Activated CD8-positive, alpha-beta T cell treated with anti-CD3 and anti-CD28 coated beads for 36 hours (primary cell): ENCODE measurements at regions not wholly inside any gene's neighbourhood (a gene's known extent, or its start where the extent isn't known, plus 50 kb on each side); places are given as distances from the start of the nearest gene placed in this dataset.

Experiments
- ATAC-seq: fragments of 200-7000 bp; cut with Tn5 transposase; one replicate; pipeline ENCODE4 v1.10.0; 2021; ENCODE audit warnings: mild to moderate bottlenecking, moderate library complexity
- CTCF ChIA-PET: fragments of 350-600 bp; sonication (Branson Sonifier 250); formaldehyde crosslinking; loops from one replicate; lab custom pipeline; 2021; ENCODE audit warnings: antibody characterized with exemption; lab: Charles Lee
- POLR2A ChIA-PET: fragments of 350-600 bp; sonication (Branson Sonifier 250); formaldehyde crosslinking; loops from one replicate; lab custom pipeline; 2021; ENCODE audit warnings: antibody characterized with exemption; lab: Charles Lee
- DNase-seq: peaks from one replicate; pipeline ENCODE4 v3.0.0-alpha.2; 2020
- H3K27ac Mint-ChIP-seq: one replicate; pipeline ENCODE4 v1.8.0; 2021; ENCODE audit warnings: mild to moderate bottlenecking, mixed read lengths
- H3K27me3 Mint-ChIP-seq: one replicate; pipeline ENCODE4 v1.8.0; 2021; ENCODE audit warnings: mixed read lengths
- H3K36me3 Mint-ChIP-seq: one replicate; pipeline ENCODE4 v1.8.0; 2021; ENCODE audit warnings: low read depth, mixed read lengths
- H3K4me1 Mint-ChIP-seq: one replicate; pipeline ENCODE4 v1.8.0; 2021; ENCODE audit warnings: low read depth, mixed read lengths
- H3K4me3 Mint-ChIP-seq: one replicate; pipeline ENCODE4 v1.8.0; 2021; ENCODE audit warnings: mild to moderate bottlenecking, moderate library complexity, mixed read lengths
- H3K9me3 Mint-ChIP-seq: one replicate; pipeline ENCODE4 v1.8.0; 2021; ENCODE audit warnings: mixed read lengths
- intact Hi-C: fragments of 100-400 bp; cut with micrococcal nuclease; formaldehyde crosslinking; loops from one replicate; pipeline ENCODE4 v1.10.0; 2022
- TF ChIP-seq, protein P1 (sequence below): fragments of 200-600 bp; IDR thresholded peaks from one replicate; pipeline ENCODE4 v1.8.0; 2022; ENCODE audit warnings: antibody characterized with exemption, mild to moderate bottlenecking

DNA sequence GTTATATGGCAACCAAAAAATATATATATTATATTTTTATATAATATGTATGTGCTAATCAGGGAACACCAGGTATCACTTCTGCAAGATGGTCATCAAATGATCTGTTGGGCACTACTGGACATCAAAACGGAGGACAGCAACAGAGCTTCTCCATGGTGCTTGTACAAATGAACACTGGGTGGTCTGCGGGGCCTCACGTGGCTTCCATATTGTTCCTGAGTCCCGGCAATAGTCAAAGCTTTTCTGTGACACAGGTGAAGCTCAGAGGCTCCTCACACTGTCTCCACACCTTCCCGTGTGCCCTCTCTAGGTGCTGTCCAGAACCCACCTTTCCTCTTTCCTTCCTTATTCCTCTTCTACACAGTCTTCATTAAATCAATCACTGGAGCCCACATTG, 149.9 kb upstream of the PIRT start:
- CTCF ChIA-PET: no interaction called here
- TF ChIP-seq, protein P1, sequence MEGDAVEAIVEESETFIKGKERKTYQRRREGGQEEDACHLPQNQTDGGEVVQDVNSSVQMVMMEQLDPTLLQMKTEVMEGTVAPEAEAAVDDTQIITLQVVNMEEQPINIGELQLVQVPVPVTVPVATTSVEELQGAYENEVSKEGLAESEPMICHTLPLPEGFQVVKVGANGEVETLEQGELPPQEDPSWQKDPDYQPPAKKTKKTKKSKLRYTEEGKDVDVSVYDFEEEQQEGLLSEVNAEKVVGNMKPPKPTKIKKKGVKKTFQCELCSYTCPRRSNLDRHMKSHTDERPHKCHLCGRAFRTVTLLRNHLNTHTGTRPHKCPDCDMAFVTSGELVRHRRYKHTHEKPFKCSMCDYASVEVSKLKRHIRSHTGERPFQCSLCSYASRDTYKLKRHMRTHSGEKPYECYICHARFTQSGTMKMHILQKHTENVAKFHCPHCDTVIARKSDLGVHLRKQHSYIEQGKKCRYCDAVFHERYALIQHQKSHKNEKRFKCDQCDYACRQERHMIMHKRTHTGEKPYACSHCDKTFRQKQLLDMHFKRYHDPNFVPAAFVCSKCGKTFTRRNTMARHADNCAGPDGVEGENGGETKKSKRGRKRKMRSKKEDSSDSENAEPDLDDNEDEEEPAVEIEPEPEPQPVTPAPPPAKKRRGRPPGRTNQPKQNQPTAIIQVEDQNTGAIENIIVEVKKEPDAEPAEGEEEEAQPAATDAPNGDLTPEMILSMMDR: no peak
- no peak overlapping the region for H3K4me3 Mint-ChIP-seq
- peaks cover 1% of the 10 kb centered on the region for H3K27me3 Mint-ChIP-seq
- ATAC-seq (no peak), DNase-seq (no peak)
- H3K27ac Mint-ChIP-seq: no peak overlapping the region
- H3K36me3 Mint-ChIP-seq: no peaks in the 10 kb centered on the region
- H3K9me3 Mint-ChIP-seq: peaks cover 2% of the 10 kb centered on the region
- intact Hi-C loops: no loop called here
- H3K4me1 Mint-ChIP-seq: no peaks in the 10 kb centered on the region
- POLR2A ChIA-PET: no interaction called here

GRCh38 chr17:10984220-10984619, 146.3 kb upstream of the PIRT start:
- TF ChIP-seq, protein P1: no peak
- intact Hi-C loops: no loop called here
- Mint-ChIP-seq H3K9me3 (peaks cover 2% of the 10 kb centered on the region), H3K27ac (no peak overlapping the region), H3K4me3 (no peak overlapping the region), H3K27me3 (no peaks in the 10 kb centered on the region), H3K4me1 (no peaks in the 10 kb centered on the region), H3K36me3 (no peaks in the 10 kb centered on the region)
- DNase-seq (no peak), ATAC-seq (no peak)
- CTCF ChIA-PET: no interaction called here
- POLR2A ChIA-PET: no interaction called here

GRCh38 chr17:10976401-10976800, 138.5 kb upstream of the PIRT start:
- H3K4me1 Mint-ChIP-seq: no peaks in the 10 kb centered on the region
- POLR2A ChIA-PET: no interaction called here
- no peaks in the 10 kb centered on the region for H3K36me3 Mint-ChIP-seq
- ATAC-seq: no peak
- no peak overlapping the region for H3K27ac Mint-ChIP-seq
- CTCF ChIA-PET: no interaction called here
- intact Hi-C loops: no loop called here
- no peaks in the 10 kb centered on the region for H3K9me3 Mint-ChIP-seq
- peaks cover 2% of the 10 kb centered on the region for H3K27me3 Mint-ChIP-seq
- no peak for DNase-seq
- H3K4me3 Mint-ChIP-seq: no peak overlapping the region
- TF ChIP-seq, protein P1: no peak

DNA sequence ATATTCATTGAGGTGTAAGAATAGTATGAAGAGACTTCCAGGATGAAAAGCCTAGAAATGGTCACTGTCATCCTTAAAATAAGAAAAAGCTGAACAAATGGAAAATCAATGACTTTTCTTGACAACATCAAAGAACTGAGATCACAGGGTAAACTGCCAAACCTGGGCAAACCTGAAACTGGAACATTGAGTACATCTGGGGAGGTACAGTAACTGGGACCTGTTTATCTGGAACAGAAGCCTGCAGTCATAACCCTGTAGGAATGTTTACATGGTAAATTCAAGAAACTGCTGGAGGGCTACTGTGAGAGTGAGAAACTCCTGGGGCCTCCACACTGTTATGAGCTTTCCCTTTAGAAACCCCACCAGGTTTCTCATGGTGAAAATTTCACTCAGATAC, 130.1 kb upstream of the PIRT start:
- no peak for ATAC-seq
- intact Hi-C loops: no loop called here
- TF ChIP-seq, protein P1: no peak

GRCh38 chr17:10956821-10957220, 118.9 kb upstream of the PIRT start:
- no peak overlapping the region for H3K4me3 Mint-ChIP-seq
- ATAC-seq (no peak), DNase-seq (no peak)
- H3K36me3 Mint-ChIP-seq: no peaks in the 10 kb centered on the region
- no peaks in the 10 kb centered on the region for H3K4me1 Mint-ChIP-seq
- no peaks in the 10 kb centered on the region for H3K9me3 Mint-ChIP-seq
- H3K27me3 Mint-ChIP-seq: peaks cover 10% of the 10 kb centered on the region
- POLR2A ChIA-PET: no interaction called here
- TF ChIP-seq, protein P1: no peak
- intact Hi-C loops: no loop called here
- H3K27ac Mint-ChIP-seq: no peak overlapping the region
- CTCF ChIA-PET: no interaction called here

More for the DNA sequence above, 130.1 kb upstream of the PIRT start:
- POLR2A ChIA-PET: no interaction called here
- no peaks in the 10 kb centered on the region for H3K4me1 Mint-ChIP-seq
- no peak overlapping the region for H3K4me3 Mint-ChIP-seq
- H3K9me3 Mint-ChIP-seq: no peaks in the 10 kb centered on the region
- no peak overlapping the region for H3K27ac Mint-ChIP-seq
- H3K27me3 Mint-ChIP-seq: peaks cover 4% of the 10 kb centered on the region
- DNase-seq: no peak
- CTCF ChIA-PET: no interaction called here
- H3K36me3 Mint-ChIP-seq: no peaks in the 10 kb centered on the region
